ENCODE measurements at regions not wholly inside any gene's neighbourhood (a gene's known extent, or its start where the extent isn't known, plus 50 kb on each side); places are given as distances from the start of the nearest gene placed in this dataset.

DNA sequence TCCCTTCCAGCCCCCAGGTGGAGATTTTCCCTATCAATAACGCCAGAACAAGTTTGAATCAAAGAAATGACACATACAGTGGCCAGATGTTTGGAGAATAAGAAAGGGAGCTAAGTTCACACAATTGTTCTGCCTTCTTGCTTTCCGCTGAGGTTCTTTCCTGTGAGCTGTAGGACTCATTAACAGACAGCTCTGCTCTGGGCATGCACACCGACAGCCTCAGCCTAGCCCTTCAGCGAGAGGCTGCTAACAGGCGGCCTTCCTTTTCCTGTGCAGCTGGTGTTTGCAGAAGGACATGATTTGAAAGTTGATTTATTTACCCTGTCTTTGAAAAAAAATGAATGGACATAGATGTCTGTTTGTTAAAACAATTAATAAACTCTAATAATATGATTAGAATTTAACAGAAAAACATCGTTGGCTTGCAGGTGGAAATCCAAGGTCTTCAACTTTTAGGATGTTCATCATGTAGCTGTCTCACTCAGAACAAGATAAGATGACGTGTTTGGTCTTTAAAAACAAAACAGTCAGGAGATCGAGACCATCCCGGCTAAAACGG, 183.3 kb downstream of the KDR start:
- peak overlapping the region; percentile 37 for H3K9ac ChIP-seq (ENCODE audit: insufficient read depth, low read length, poor library complexity, severe bottlenecking)
- H3K4me3 ChIP-seq (replicated peaks in 1 of 3; ENCODE audit: low read depth in 2 of 3, low read length in 3 of 3), result peak overlapping the region; percentile 15 to 63 (median 47)
- peak overlapping the region; percentile 45 for H3K4me2 ChIP-seq (replicated peaks; ENCODE audit: extremely low read depth, low read length, poor library complexity, severe bottlenecking)
- Mint-ChIP-seq H3K27me3 (ENCODE audit: low read depth in 3 of 3) (peaks cover 0 to 2% (median 0%) of the 10 kb centered on the region in 3 donors), H3K4me1 (peaks cover 35% of the 10 kb centered on the region), H3K4me3 (peak overlapping the region; percentile 67 to 88), H3K27ac (peak overlapping the region in 5 of 7 donors; percentile 29 to 76 (median 61)), H3K36me3 (no peaks in the 10 kb centered on the region), H3K9me3 (no peaks in the 10 kb centered on the region)
- peak overlapping the region in 1 of 2 donors; percentile 6 for H3K27ac ChIP-seq (ENCODE audit: low read depth in 1 of 2, low read length in 2 of 2)
- no peaks in the 10 kb centered on the region for H4K20me1 ChIP-seq (ENCODE audit: insufficient read depth, low read length)
- peak overlapping the region; percentile 69 for H2AFZ ChIP-seq (ENCODE audit: insufficient read depth, low read depth, low read length, poor library complexity, severe bottlenecking)
- H3K79me2 ChIP-seq (ENCODE audit: insufficient read depth, low read length), result no peaks in the 10 kb centered on the region
- H3K27me3 ChIP-seq (ENCODE audit: control insufficient read depth in 2 of 2, insufficient read depth in 2 of 2, low read length in 2 of 2), result no peaks in the 10 kb centered on the region
- H3K4me1 ChIP-seq (ENCODE audit: control insufficient read depth in 1 of 2, insufficient read depth in 2 of 2, low read length in 2 of 2), result peaks cover 14 to 18% of the 10 kb centered on the region in 2 donors
- no peaks in the 10 kb centered on the region for H3K36me3 ChIP-seq (replicated peaks in 1 of 2; ENCODE audit: control insufficient read depth in 1 of 2, insufficient read depth in 2 of 2, low read length in 2 of 2)
- no peaks in the 10 kb centered on the region for H3K9me3 ChIP-seq (replicated peaks in 1 of 2; ENCODE audit: control insufficient read depth in 1 of 2, insufficient read depth in 1 of 2, low read length in 2 of 2)
- TF ChIP-seq, protein P1, sequence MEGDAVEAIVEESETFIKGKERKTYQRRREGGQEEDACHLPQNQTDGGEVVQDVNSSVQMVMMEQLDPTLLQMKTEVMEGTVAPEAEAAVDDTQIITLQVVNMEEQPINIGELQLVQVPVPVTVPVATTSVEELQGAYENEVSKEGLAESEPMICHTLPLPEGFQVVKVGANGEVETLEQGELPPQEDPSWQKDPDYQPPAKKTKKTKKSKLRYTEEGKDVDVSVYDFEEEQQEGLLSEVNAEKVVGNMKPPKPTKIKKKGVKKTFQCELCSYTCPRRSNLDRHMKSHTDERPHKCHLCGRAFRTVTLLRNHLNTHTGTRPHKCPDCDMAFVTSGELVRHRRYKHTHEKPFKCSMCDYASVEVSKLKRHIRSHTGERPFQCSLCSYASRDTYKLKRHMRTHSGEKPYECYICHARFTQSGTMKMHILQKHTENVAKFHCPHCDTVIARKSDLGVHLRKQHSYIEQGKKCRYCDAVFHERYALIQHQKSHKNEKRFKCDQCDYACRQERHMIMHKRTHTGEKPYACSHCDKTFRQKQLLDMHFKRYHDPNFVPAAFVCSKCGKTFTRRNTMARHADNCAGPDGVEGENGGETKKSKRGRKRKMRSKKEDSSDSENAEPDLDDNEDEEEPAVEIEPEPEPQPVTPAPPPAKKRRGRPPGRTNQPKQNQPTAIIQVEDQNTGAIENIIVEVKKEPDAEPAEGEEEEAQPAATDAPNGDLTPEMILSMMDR (IDR thresholded peaks at IDR 0.05), result no peak
- no peak for DNase-seq
- intact Hi-C loops (cut with micrococcal nuclease), result no loop called here
- WGBS (ENCODE audit: insufficient coverage), result 0% methylated on average over 3 of the region's 10 CpGs

DNA sequence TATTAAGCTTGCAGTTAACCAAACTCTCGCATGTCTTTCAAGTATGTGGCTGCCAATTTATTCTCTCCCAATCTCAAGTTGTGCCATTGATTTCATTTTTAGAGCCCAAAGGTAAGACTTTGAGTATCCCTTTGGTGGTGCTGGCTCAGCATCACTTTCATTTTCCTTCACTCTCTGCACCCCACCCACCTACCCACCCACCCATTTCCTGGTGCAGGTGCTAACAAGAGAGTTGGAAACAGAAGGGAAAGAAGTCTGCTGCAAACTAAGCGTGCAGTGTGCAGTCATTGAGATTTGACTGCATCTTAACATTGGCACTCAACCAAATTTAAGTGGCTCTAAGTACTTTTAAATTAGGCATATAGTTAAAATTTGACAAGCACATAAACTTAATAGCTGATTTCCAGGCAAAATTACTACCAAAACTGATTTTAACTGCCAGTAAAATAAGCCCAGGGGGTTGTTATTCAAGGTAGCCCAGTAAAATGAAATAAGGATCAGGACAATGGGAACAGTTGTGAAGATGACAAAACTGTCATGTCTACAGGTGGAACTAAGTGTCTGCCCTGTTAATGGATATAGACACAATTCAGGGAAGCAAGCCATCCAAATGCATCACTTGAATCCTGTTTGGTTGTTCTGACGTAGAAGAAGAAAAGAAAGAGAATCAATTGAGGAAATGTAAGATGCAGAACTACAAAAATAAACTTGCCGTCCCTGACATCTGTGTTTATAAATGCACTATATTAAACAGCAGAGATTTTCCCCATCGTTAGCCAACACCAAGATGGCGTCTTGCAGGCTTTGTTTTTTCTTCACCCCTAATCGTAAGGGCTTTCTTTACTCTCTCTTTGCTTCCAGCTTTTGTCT, 184.2 kb downstream of the KDR start:
- no peaks in the 10 kb centered on the region for H3K36me3 ChIP-seq (replicated peaks in 1 of 2; ENCODE audit: control insufficient read depth in 1 of 2, insufficient read depth in 2 of 2, low read length in 2 of 2)
- peak overlapping the region in 2 of 3 experiments; percentile 47 to 63 for H3K4me3 ChIP-seq (replicated peaks in 1 of 3; ENCODE audit: low read depth in 2 of 3, low read length in 3 of 3)
- peak overlapping the region in 1 of 2 donors; percentile 6 for H3K27ac ChIP-seq (ENCODE audit: low read depth in 1 of 2, low read length in 2 of 2)
- H2AFZ ChIP-seq (ENCODE audit: insufficient read depth, low read depth, low read length, poor library complexity, severe bottlenecking), result peak overlapping the region; percentile 69
- Mint-ChIP-seq H3K4me1 (peaks cover 35% of the 10 kb centered on the region), H3K36me3 (no peaks in the 10 kb centered on the region), H3K4me3 (peak overlapping the region; percentile 67 to 88), H3K9me3 (no peaks in the 10 kb centered on the region), H3K27ac (peak overlapping the region in 3 of 7 donors; percentile 29 to 76 (median 61)), H3K27me3 (ENCODE audit: low read depth in 3 of 3) (peaks cover 0 to 2% (median 0%) of the 10 kb centered on the region in 3 donors)
- TF ChIP-seq, protein P1 (IDR thresholded peaks at IDR 0.05), result no peak
- H3K79me2 ChIP-seq (ENCODE audit: insufficient read depth, low read length), result no peaks in the 10 kb centered on the region
- H3K9ac ChIP-seq (ENCODE audit: insufficient read depth, low read length, poor library complexity, severe bottlenecking), result peak overlapping the region; percentile 37
- peaks cover 14 to 18% of the 10 kb centered on the region in 2 donors for H3K4me1 ChIP-seq (ENCODE audit: control insufficient read depth in 1 of 2, insufficient read depth in 2 of 2, low read length in 2 of 2)
- no peaks in the 10 kb centered on the region for H4K20me1 ChIP-seq (ENCODE audit: insufficient read depth, low read length)
- no peaks in the 10 kb centered on the region for H3K27me3 ChIP-seq (ENCODE audit: control insufficient read depth in 2 of 2, insufficient read depth in 2 of 2, low read length in 2 of 2)
- intact Hi-C loops (cut with micrococcal nuclease), result no loop called here
- DNase-seq, result no peak
- H3K4me2 ChIP-seq (replicated peaks; ENCODE audit: extremely low read depth, low read length, poor library complexity, severe bottlenecking), result peak overlapping the region; percentile 45
- no peaks in the 10 kb centered on the region for H3K9me3 ChIP-seq (replicated peaks in 1 of 2; ENCODE audit: control insufficient read depth in 1 of 2, insufficient read depth in 1 of 2, low read length in 2 of 2)
- WGBS (ENCODE audit: insufficient coverage), result 4% methylated on average over 4 of the region's 7 CpGs

Measured in CD14-positive monocyte (primary cell).